Activated B cell treated with CpG ODN at 0.5 μM for 24 hours (primary cell): ENCODE measurements at regions not wholly inside any gene's neighbourhood (a gene's known extent, or its start where the extent isn't known, plus 50 kb on each side); places are given as distances from the start of the nearest gene placed in this dataset.

Source experiments
- ATAC-seq: fragments of 200-7000 bp; cut with Tn5 transposase; one replicate; pipeline ENCODE4 v1.10.0; 2021; ENCODE audit warnings: low read depth, mild to moderate bottlenecking, moderate library complexity
- CTCF ChIA-PET: fragments of 350-600 bp; sonication (Branson Sonifier 250); formaldehyde crosslinking; loops from one replicate; lab custom pipeline; 2021; ENCODE audit warnings: antibody characterized with exemption; lab: Charles Lee
- POLR2A ChIA-PET: fragments of 350-600 bp; sonication (Branson Sonifier 250); formaldehyde crosslinking; loops from one replicate; lab custom pipeline; 2021; ENCODE audit warnings: antibody characterized with exemption; lab: Charles Lee
- DNase-seq: peaks from one replicate; pipeline ENCODE4 v3.0.0; 2022
- H3K27ac Mint-ChIP-seq: one replicate; pipeline ENCODE4 v1.8.0; 2020; ENCODE audit warnings: mixed read lengths
- H3K27me3 Mint-ChIP-seq: one replicate; pipeline ENCODE4 v1.8.0; 2021; ENCODE audit warnings: mixed read lengths
- H3K36me3 Mint-ChIP-seq: one replicate; pipeline ENCODE4 v1.8.0; 2021; ENCODE audit warnings: low read depth, mixed read lengths
- H3K4me1 Mint-ChIP-seq: one replicate; pipeline ENCODE4 v1.8.0; 2021; ENCODE audit warnings: mixed read lengths
- H3K4me3 Mint-ChIP-seq: one replicate; pipeline ENCODE4 v1.8.0; 2020; ENCODE audit warnings: mild to moderate bottlenecking, mixed read lengths
- H3K9me3 Mint-ChIP-seq: one replicate; pipeline ENCODE4 v1.8.0; 2020; ENCODE audit warnings: mixed read lengths
- CTCF ChIP-seq: fragments of 200-600 bp; IDR thresholded peaks from one replicate; pipeline ENCODE4 v1.8.0; 2022; ENCODE audit warnings: antibody characterized with exemption, mild to moderate bottlenecking
- intact Hi-C: fragments of 100-400 bp; cut with micrococcal nuclease; formaldehyde crosslinking; loops from one replicate; pipeline ENCODE4 v1.15.1; 2024

- ATAC-seq (no peak), DNase-seq (no peak)
- H3K27me3 Mint-ChIP-seq: no peaks in the 10 kb centered on the region
- no peak for TF ChIP-seq CTCF
- CTCF ChIA-PET: no interaction called here
- H3K4me3 Mint-ChIP-seq: no peak overlapping the region
- POLR2A ChIA-PET: no interaction called here
- no peaks in the 10 kb centered on the region for H3K36me3 Mint-ChIP-seq
- intact Hi-C loops: no loop called here
- H3K27ac Mint-ChIP-seq: no peak overlapping the region
- no peaks in the 10 kb centered on the region for H3K4me1 Mint-ChIP-seq
- peaks cover 2% of the 10 kb centered on the region for H3K9me3 Mint-ChIP-seq
Measured at GRCh38 chr21:18801468-18801867, 397.9 kb upstream of the TMPRSS15 start.

DNA sequence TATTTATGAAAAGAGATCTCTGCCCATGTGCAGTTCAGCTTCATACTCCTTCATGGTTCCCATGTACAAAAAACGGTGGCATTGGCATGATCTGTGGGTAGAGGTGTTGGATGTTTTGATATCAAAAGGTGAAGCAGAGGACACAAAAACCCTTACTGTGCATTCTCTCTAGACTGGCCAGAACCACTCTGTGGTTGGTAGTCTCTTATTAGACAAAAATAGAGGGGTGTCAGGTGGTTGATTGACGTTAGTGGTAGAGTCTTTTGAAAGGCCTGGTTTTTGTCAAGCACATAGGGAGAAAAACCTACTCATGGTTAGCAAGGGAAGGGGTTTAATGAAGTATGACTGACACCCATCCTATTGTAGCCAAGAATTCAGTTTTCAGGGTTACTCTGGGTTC is 400.0 kb upstream of the TMPRSS15 start:
- intact Hi-C loops: no loop called here
- no peak overlapping the region for H3K27ac Mint-ChIP-seq
- H3K4me3 Mint-ChIP-seq: no peak overlapping the region
- ChIA-PET CTCF (no interaction called here), POLR2A (no interaction called here)
- H3K27me3 Mint-ChIP-seq: no peaks in the 10 kb centered on the region
- H3K4me1 Mint-ChIP-seq: no peaks in the 10 kb centered on the region
- ATAC-seq (no peak), DNase-seq (no peak)
- H3K9me3 Mint-ChIP-seq: peaks cover 2% of the 10 kb centered on the region
- TF ChIP-seq CTCF: no peak
- H3K36me3 Mint-ChIP-seq: no peaks in the 10 kb centered on the region

- no peak overlapping the region for H3K27ac Mint-ChIP-seq
- no peaks in the 10 kb centered on the region for H3K36me3 Mint-ChIP-seq
- no peaks in the 10 kb centered on the region for H3K4me1 Mint-ChIP-seq
- no peaks in the 10 kb centered on the region for H3K27me3 Mint-ChIP-seq
- intact Hi-C loops: no loop called here
- H3K4me3 Mint-ChIP-seq: no peak overlapping the region
- POLR2A ChIA-PET: no interaction called here
- CTCF ChIA-PET: no interaction called here
- TF ChIP-seq CTCF: no peak
- DNase-seq (no peak), ATAC-seq (no peak)
- peaks cover 4% of the 10 kb centered on the region for H3K9me3 Mint-ChIP-seq
Measured at GRCh38 chr21:18810136-18810535, 406.6 kb upstream of the TMPRSS15 start.

DNA sequence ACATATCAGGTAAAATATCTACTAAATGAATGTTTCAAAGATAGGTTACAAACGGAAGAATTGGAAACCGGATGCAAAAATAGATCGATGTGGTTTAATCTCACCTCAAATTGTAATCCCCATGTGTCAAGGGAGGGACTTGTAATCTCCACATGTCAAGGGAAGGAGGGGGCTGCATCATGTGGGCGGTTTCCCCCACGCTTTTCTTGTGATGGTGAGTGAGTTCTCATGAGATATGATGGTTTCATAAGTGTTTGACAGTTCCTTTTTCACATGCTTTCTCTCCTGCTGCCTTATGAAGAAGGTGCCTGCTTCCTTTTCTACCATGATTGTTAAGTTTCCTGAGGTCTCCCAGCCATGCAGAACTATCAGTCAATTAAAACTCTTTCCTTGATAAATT is 408.7 kb upstream of the TMPRSS15 start:
- no peaks in the 10 kb centered on the region for H3K27me3 Mint-ChIP-seq
- ATAC-seq (no peak), DNase-seq (no peak)
- H3K4me3 Mint-ChIP-seq: no peak overlapping the region
- H3K36me3 Mint-ChIP-seq: no peaks in the 10 kb centered on the region
- intact Hi-C loops: no loop called here
- TF ChIP-seq CTCF: no peak
- H3K9me3 Mint-ChIP-seq: peaks cover 5% of the 10 kb centered on the region
- POLR2A ChIA-PET: no interaction called here
- H3K27ac Mint-ChIP-seq: no peak overlapping the region
- no peaks in the 10 kb centered on the region for H3K4me1 Mint-ChIP-seq
- CTCF ChIA-PET: no interaction called here

DNA sequence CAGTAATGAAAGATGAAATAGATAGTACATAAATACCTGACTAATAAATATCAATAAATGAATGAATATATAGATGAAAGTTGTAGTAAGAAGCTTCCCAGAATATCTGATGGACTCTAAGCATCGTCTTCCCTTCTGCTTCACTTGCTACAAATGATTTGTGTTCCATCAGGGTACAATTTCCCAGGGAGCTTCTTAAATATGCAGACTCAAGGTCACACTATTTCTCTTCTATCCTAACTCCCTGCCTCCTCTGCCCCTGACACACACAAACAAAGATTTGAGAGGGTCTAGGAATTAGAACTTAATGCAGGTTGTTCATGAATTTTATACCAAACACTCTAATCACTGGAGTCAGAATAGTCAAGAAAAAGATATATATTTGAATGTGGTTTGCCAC is 415.9 kb upstream of the TMPRSS15 start:
- Mint-ChIP-seq H3K9me3 (peaks cover 10% of the 10 kb centered on the region), H3K27ac (no peak overlapping the region), H3K4me1 (no peaks in the 10 kb centered on the region), H3K36me3 (no peaks in the 10 kb centered on the region), H3K27me3 (no peaks in the 10 kb centered on the region), H3K4me3 (no peak overlapping the region)
- no peak for TF ChIP-seq CTCF
- ATAC-seq: no peak
- CTCF ChIA-PET: no interaction called here
- DNase-seq: no peak
- intact Hi-C loops: no loop called here
- POLR2A ChIA-PET: no interaction called here
